ENCODE measurements at regions not wholly inside any gene's neighbourhood (a gene's known extent, or its start where the extent isn't known, plus 50 kb on each side); places are given as distances from the start of the nearest gene placed in this dataset.

DNA sequence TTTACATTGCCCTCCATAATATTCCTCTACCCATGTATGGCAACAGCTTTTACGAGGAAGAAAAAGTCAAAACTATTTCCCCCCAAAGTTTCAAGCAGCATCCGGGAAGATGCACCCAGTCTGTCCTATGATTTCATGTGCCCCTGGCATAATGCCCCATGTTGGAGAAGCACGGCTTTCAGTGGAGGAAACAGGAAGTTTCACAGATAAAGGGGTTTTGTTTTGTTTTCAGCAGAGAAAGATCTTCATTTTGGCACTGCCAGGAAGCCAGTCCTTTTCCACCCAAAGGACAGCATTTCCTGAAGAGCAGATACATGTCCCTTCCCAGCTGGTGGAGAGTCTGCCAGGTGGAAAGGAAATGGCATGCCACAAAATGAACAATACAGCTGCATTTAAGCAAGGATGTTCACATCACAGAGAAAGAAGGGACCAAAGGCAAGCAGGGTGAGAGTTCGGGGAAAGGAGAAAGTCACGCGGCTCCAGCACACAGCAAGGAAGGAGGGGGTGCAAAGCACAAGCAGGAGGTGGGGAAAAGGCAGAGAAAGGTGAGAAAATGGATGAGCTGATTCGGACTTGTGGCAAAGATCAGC, 95.3 kb upstream of the HIVEP3 start:
- peaks cover 0 to 10% (median 0%) of the 10 kb centered on the region in 9 donors for H3K4me1 ChIP-seq
- H3K4me3 ChIP-seq: no peak overlapping the region
- ATAC-seq (no peak), DNase-seq (no peak)
- H3K36me3 ChIP-seq: no peaks in the 10 kb centered on the region
- H3K27ac ChIP-seq: no peak overlapping the region
- no peaks in the 10 kb centered on the region for H3K27me3 ChIP-seq
- peaks cover 0 to 10% (median 0%) of the 10 kb centered on the region in 11 donors for H3K9me3 ChIP-seq
- no peak for TF ChIP-seq CTCF (IDR thresholded peaks at IDR 0.05)
- 57 to 64% methylated on average over 7 of the region's 7 CpGs for WGBS, 2 donors
- intact Hi-C loops (cut with DNase I): no loop called here

- DNase-seq (no peak), ATAC-seq (no peak)
- no peaks in the 10 kb centered on the region for H3K27me3 ChIP-seq
- H3K36me3 ChIP-seq: no peaks in the 10 kb centered on the region
- WGBS, 2 donors: 78 to 80% methylated on average over 1 of the region's 1 CpG
- intact Hi-C loops (cut with DNase I): no loop called here
- H3K27ac ChIP-seq: no peak overlapping the region
- H3K9me3 ChIP-seq: peaks cover 0 to 3% (median 0%) of the 10 kb centered on the region in 11 donors
- no peak overlapping the region for H3K4me3 ChIP-seq
- peaks cover 0 to 10% (median 0%) of the 10 kb centered on the region in 9 donors for H3K4me1 ChIP-seq
- no peak for TF ChIP-seq CTCF (IDR thresholded peaks at IDR 0.05)
Observed at GRCh38 chr1:42012852-42013251, 94.1 kb upstream of the HIVEP3 start.

DNA sequence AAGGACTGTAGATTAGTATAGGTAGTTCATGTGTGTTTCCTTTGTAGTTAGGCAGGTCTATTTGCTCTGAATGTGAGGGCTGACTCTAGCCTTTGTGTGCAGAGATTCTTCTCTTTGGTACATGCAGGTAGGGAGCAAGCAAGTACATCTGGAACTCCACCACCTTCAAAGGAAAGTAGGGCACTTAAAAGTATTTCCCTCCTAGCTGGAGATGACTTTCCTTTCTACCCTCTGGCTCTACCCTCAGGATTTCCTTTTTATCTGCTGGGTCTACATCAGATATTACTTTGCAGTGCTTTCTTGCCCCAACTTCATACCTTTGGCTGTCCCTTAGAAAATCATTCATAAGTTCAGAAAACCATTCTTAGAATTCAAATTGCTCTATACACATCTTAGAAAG, 91.7 kb upstream of the HIVEP3 start:
- H3K4me1 ChIP-seq: peaks cover 0 to 17% (median 0%) of the 10 kb centered on the region in 9 donors
- ATAC-seq (no peak), DNase-seq (no peak)
- H3K36me3 ChIP-seq: no peaks in the 10 kb centered on the region
- intact Hi-C loops (cut with DNase I): no loop called here
- H3K27me3 ChIP-seq: no peaks in the 10 kb centered on the region
- no peaks in the 10 kb centered on the region for H3K9me3 ChIP-seq
- no peak overlapping the region for H3K27ac ChIP-seq
- no peak overlapping the region for H3K4me3 ChIP-seq
- no peak for TF ChIP-seq CTCF (IDR thresholded peaks at IDR 0.05)

DNA sequence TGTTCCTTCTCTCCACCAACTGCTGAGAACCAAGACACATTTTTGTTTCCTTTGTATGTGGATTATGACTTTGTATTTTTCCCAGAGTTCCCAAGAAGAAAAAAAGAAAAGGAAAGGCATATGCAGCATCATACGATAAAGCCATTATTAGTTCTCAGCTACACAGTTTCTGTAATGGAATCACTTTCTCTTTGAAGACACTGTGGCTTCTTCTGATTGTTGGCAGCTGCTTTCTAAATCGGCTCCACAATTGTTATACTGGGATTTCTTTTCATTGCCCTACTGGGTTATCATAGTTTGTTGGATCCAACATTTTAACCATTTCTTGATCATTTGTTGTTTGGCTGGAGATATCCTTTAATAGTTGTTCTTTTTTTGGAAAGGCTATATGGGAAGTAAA, 89.5 kb upstream of the HIVEP3 start:
- TF ChIP-seq CTCF (IDR thresholded peaks at IDR 0.05): no peak
- H3K36me3 ChIP-seq: no peaks in the 10 kb centered on the region
- no peaks in the 10 kb centered on the region for H3K27me3 ChIP-seq
- ATAC-seq (no peak), DNase-seq (no peak)
- no peak overlapping the region for H3K4me3 ChIP-seq
- no peak overlapping the region for H3K27ac ChIP-seq
- no peaks in the 10 kb centered on the region for H3K9me3 ChIP-seq
- WGBS, 2 donors: 41 to 59% methylated on average over 2 of the region's 2 CpGs
- H3K4me1 ChIP-seq: peaks cover 0 to 9% (median 7%) of the 10 kb centered on the region in 9 donors
- intact Hi-C loops (cut with DNase I): no loop called here

Data from heart right ventricle (tissue), 16 donors.